IMR-90 (cell line): ENCODE measurements at regions not wholly inside any gene's neighbourhood (a gene's known extent, or its start where the extent isn't known, plus 50 kb on each side); places are given as distances from the start of the nearest gene placed in this dataset.

Source experiments
- ATAC-seq: fragments of 200-7000 bp; cut with Tn5 transposase; 2 replicates; pipeline ENCODE4 v1.9.1; 2020; ENCODE audit warnings: low read depth, mild to moderate bottlenecking, moderate library complexity
- BruUV-seq: library from RNA; stranded (reverse); fragments of 400-500 nt; replicated peaks from 2 replicates; lab custom pipeline; 2021; lab: Mats Ljungman, UMichigan
- CTCF ChIA-PET: fragments of 300-600 bp; formaldehyde crosslinking; extraction: SDS; loops from one replicate; lab custom pipeline; 2021; ENCODE audit warnings: antibody characterized with exemption; lab: Yijun Ruan, JAX
- POLR2A ChIA-PET: fragments of 300-600 bp; sonication (Branson Sonifier 250); formaldehyde crosslinking; loops from one replicate; lab custom pipeline; 2022; ENCODE audit warnings: antibody characterized with exemption; ENCODE audit not compliant: unreplicated experiment; lab: Charles Lee
- DNase-seq: peaks from one replicate; pipeline ENCODE4 v3.0.0; 2013
- H2AFZ ChIP-seq: replicated peaks from 2 replicates; pipeline ENCODE3; 2013; ENCODE audit warnings: low read length, mild to moderate bottlenecking; ENCODE audit not compliant: poor library complexity
- H2AK5ac ChIP-seq: 2 replicates; pipeline ENCODE4 v1.6.1; 2013; ENCODE audit warnings: low read depth, low read length, inconsistent platforms
- H2AK9ac ChIP-seq: replicated peaks from 2 replicates; pipeline ENCODE3; 2013; ENCODE audit warnings: mild to moderate bottlenecking, low read depth, low read length, moderate library complexity; ENCODE audit not compliant: poor library complexity
- H2BK120ac ChIP-seq: 2 replicates; pipeline ENCODE4 v1.6.1; 2013; ENCODE audit warnings: low read depth, low read length, inconsistent platforms
- H2BK15ac ChIP-seq: 3 replicates; pipeline ENCODE4 v1.6.1; 2013; ENCODE audit warnings: low read depth, low read length, inconsistent platforms
- H2BK20ac ChIP-seq: 2 replicates; pipeline ENCODE4 v1.6.1; 2013; ENCODE audit warnings: low read depth, mild to moderate bottlenecking, inconsistent platforms, low read length, moderate library complexity
- H2BK5ac ChIP-seq: 2 replicates; pipeline ENCODE4 v1.6.1; 2013; ENCODE audit warnings: mild to moderate bottlenecking, low read depth, low read length, inconsistent platforms; ENCODE audit not compliant: poor library complexity, severe bottlenecking
- H3K14ac ChIP-seq: replicated peaks from 2 replicates; pipeline ENCODE4 v1.6.1; 2013; ENCODE audit warnings: low read depth, low read length, inconsistent platforms
- H3K18ac ChIP-seq: 2 replicates; pipeline ENCODE4 v1.6.1; 2013; ENCODE audit warnings: low read depth, low read length, control low read depth
- H3K23ac ChIP-seq: 2 replicates; pipeline ENCODE4 v1.6.1; 2013; ENCODE audit warnings: low read depth, low read length, inconsistent platforms
- H3K27ac ChIP-seq: 2 replicates; pipeline ENCODE4 v1.5.1; 2013; ENCODE audit warnings: mild to moderate bottlenecking, control low read depth, low read length; ENCODE audit not compliant: insufficient read depth
- H3K27me3 ChIP-seq: 2 replicates; pipeline ENCODE4 v1.6.1; 2013; ENCODE audit warnings: low read length; ENCODE audit not compliant: control insufficient read depth, insufficient read depth
- H3K36me3 ChIP-seq: 2 replicates; pipeline ENCODE4 v1.6.1; 2013; ENCODE audit warnings: low read length, mixed read lengths; ENCODE audit not compliant: control insufficient read depth, insufficient read depth
- H3K4ac ChIP-seq: 2 replicates; pipeline ENCODE4 v1.6.1; 2013; ENCODE audit warnings: low read depth, low read length, inconsistent platforms
- H3K4me1 ChIP-seq: 2 replicates; pipeline ENCODE4 v1.6.1; 2013; ENCODE audit warnings: low read length, mixed read lengths; ENCODE audit not compliant: control insufficient read depth, insufficient read depth
- H3K4me2 ChIP-seq: 2 replicates; pipeline ENCODE4 v1.6.1; 2013; ENCODE audit warnings: low read depth, mild to moderate bottlenecking, control low read depth, low read length, moderate library complexity
- H3K4me3 ChIP-seq: 2 replicates; pipeline ENCODE4 v1.5.1; 2013; ENCODE audit warnings: low read depth, mild to moderate bottlenecking, control low read depth, low read length, moderate library complexity; ENCODE audit not compliant: insufficient read depth
- H3K56ac ChIP-seq: 2 replicates; pipeline ENCODE4 v1.6.1; 2013; ENCODE audit warnings: low read length, inconsistent platforms; ENCODE audit not compliant: insufficient read depth; ENCODE audit errors: extremely low read depth
- H3K79me1 ChIP-seq, 2 experiments: 2 replicates each; pipeline ENCODE4 v1.6.1; 2013; ENCODE audit warnings: low read length in 2 of 2, inconsistent platforms in 1 of 2, low read depth in 1 of 2
- H3K9ac ChIP-seq: 2 replicates; pipeline ENCODE4 v1.6.1; 2013; ENCODE audit warnings: low read depth, low read length, control low read depth
- H3K9me1 ChIP-seq: 2 replicates; pipeline ENCODE4 v1.6.1; 2013; ENCODE audit warnings: low read length, inconsistent platforms; ENCODE audit not compliant: insufficient read depth
- H3K9me3 ChIP-seq: 2 replicates; pipeline ENCODE4 v1.6.1; 2013; ENCODE audit warnings: low read length; ENCODE audit not compliant: control insufficient read depth, insufficient read depth
- H4K20me1 ChIP-seq: 2 replicates; pipeline ENCODE4 v1.6.1; 2013; ENCODE audit warnings: low read length, inconsistent platforms; ENCODE audit not compliant: insufficient read depth
- H4K5ac ChIP-seq: 2 replicates; pipeline ENCODE4 v1.6.1; 2013; ENCODE audit warnings: mild to moderate bottlenecking, low read depth, low read length, control low read depth
- H4K8ac ChIP-seq, 2 experiments: 2 replicates each; pipeline ENCODE4 v1.6.1; 2013; ENCODE audit warnings: low read depth in 2 of 2, low read length in 2 of 2, control low read depth in 1 of 2, inconsistent platforms in 1 of 2
- H4K91ac ChIP-seq: 2 replicates; pipeline ENCODE4 v1.6.1; 2013; ENCODE audit warnings: low read depth, low read length, inconsistent platforms; ENCODE audit not compliant: insufficient read depth
- CEBPB ChIP-seq: IDR thresholded peaks from 2 replicates; pipeline ENCODE4 v1.6.1; 2012; ENCODE audit warnings: low read depth, low read length, improper control_type of control experiment
- POLR2A ChIP-seq: IDR thresholded peaks from 2 replicates; pipeline ENCODE4 v1.6.1; 2012; ENCODE audit warnings: mild to moderate bottlenecking, low read depth, low read length
- RAD21 ChIP-seq: IDR thresholded peaks from 2 replicates; pipeline ENCODE4 v1.6.1; 2012; ENCODE audit warnings: low read length, improper control_type of control experiment
- SMC3 ChIP-seq: fragments of 150-350 bp; IDR thresholded peaks from 2 replicates; pipeline ENCODE4 v1.6.1; 2016; ENCODE audit warnings: low read depth, mild to moderate bottlenecking, antibody characterized with exemption, low read length, moderate library complexity
- WGBS, 2 experiments: methylation state at CpG; one replicate each; pipeline versions ENCODE4 v1.1.5 to v1.1.7; 2013; ENCODE audit warnings: missing lambda C conversion rate in 2 of 2; ENCODE audit not compliant: insufficient read length in 1 of 2; ENCODE audit errors: extremely low coverage in 2 of 2; 5-methylcytosine and 5-hydroxymethylcytosine counted together
- dilution Hi-C: fragments of 300-500 bp; cut with HindIII; formaldehyde crosslinking; loops from one replicate; pipeline ENCODE4 v1.14.3; 2018; ENCODE audit warnings: low sequenced_read_pairs; ENCODE audit not compliant: unreplicated experiment
- in situ Hi-C: fragments of 300-500 bp; cut with MboI; formaldehyde crosslinking; loops from 3 replicates; pipeline ENCODE4 v1.14.3; 2019; ENCODE audit warnings: low sequenced_read_pairs, inconsistent platforms, mixed read lengths
- intact Hi-C: fragments of 100-400 bp; cut with micrococcal nuclease; formaldehyde crosslinking; loops from 2 replicates; pipeline ENCODE4 v1.10.0; 2022
- TF ChIP-seq, protein P1 (sequence below): conservative IDR thresholded peaks from 2 replicates; pipeline ENCODE4 v1.5.1; 2012; ENCODE audit warnings: mild to moderate bottlenecking, low read depth, low read length, improper control_type of control experiment

- Histone ChIP-seq H3K4me2 (no peak overlapping the region), H3K79me1 (no peaks in the 10 kb centered on the region), H3K27me3 (no peaks in the 10 kb centered on the region), H4K91ac (no peak overlapping the region), H3K18ac (no peak overlapping the region), H4K8ac (no peak overlapping the region), H2AK9ac (no peak overlapping the region), H3K9me3 (no peaks in the 10 kb centered on the region), H3K14ac (no peak overlapping the region), H2BK15ac (no peak overlapping the region), H3K4me3 (no peak overlapping the region), H4K5ac (no peak overlapping the region), H2BK5ac (no peak overlapping the region), H3K9me1 (no peaks in the 10 kb centered on the region), H3K4ac (no peak overlapping the region), H2BK20ac (no peak overlapping the region), H2BK120ac (no peak overlapping the region), H3K23ac (no peak overlapping the region), H3K36me3 (no peaks in the 10 kb centered on the region), H3K27ac (no peak overlapping the region), H3K9ac (no peak overlapping the region), H3K56ac (no peak overlapping the region), H3K4me1 (no peaks in the 10 kb centered on the region), H2AFZ (no peak overlapping the region), H2AK5ac (no peak overlapping the region), H4K20me1 (no peaks in the 10 kb centered on the region)
- TF ChIP-seq RAD21, result peak; percentile 65
- TF ChIP-seq CEBPB, result no peak
- TF ChIP-seq, protein P1, sequence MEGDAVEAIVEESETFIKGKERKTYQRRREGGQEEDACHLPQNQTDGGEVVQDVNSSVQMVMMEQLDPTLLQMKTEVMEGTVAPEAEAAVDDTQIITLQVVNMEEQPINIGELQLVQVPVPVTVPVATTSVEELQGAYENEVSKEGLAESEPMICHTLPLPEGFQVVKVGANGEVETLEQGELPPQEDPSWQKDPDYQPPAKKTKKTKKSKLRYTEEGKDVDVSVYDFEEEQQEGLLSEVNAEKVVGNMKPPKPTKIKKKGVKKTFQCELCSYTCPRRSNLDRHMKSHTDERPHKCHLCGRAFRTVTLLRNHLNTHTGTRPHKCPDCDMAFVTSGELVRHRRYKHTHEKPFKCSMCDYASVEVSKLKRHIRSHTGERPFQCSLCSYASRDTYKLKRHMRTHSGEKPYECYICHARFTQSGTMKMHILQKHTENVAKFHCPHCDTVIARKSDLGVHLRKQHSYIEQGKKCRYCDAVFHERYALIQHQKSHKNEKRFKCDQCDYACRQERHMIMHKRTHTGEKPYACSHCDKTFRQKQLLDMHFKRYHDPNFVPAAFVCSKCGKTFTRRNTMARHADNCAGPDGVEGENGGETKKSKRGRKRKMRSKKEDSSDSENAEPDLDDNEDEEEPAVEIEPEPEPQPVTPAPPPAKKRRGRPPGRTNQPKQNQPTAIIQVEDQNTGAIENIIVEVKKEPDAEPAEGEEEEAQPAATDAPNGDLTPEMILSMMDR, result peak; percentile 54
- TF ChIP-seq POLR2A, result no peak
- peak; percentile 54 for TF ChIP-seq SMC3
- dilution Hi-C loops (no loop called here), intact Hi-C loops (loop anchor here (1.0 kb wide), 1 partner anchor 133 kb away; no protein-coding TSS in a partner anchor), in situ Hi-C loops (no loop called here)
- 10% methylated on average over 2 of the region's 5 CpGs; no CpG with 5 or more reads in 1 of the 2 experiments for WGBS, 2 experiments
- DNase-seq (peak; percentile 44), ATAC-seq (peak; percentile 67)
- POLR2A ChIA-PET, result no interaction called here
- no TSS peak for BruUV-seq
- CTCF ChIA-PET, result interaction anchor here (1.0 to 2.4 kb wide), 2 partner anchors 133 to 135 kb away, joined by 3 to 24 read pairs; no protein-coding TSS in a partner anchor
Measured at GRCh38 chr11:57116654-57117053, 65.1 kb upstream of the LRRC55 start.
